Hepatocyte (in vitro differentiated cells): ENCODE measurements at regions not wholly inside any gene's neighbourhood (a gene's known extent, or its start where the extent isn't known, plus 50 kb on each side); places are given as distances from the start of the nearest gene placed in this dataset.

Source experiments
- DNase-seq: peaks from one replicate; pipeline ENCODE4 v3.0.0-alpha.2; 2016; ENCODE audit warnings: low spot score
- H2AFZ ChIP-seq: fragments of 200-600 bp; sonication (generic); 2 replicates; pipeline ENCODE4 v1.6.0; 2016; ENCODE audit warnings: antibody characterized with exemption, mild to moderate bottlenecking
- H3K27ac ChIP-seq: fragments of 200-600 bp; sonication (generic); 2 replicates; pipeline ENCODE4 v1.5.1; 2016; ENCODE audit warnings: mild to moderate bottlenecking
- H3K27me3 ChIP-seq: fragments of 200-600 bp; sonication (generic); 2 replicates; pipeline ENCODE4 v1.6.1; 2016
- H3K36me3 ChIP-seq: fragments of 200-600 bp; sonication (generic); replicated peaks from 2 replicates; pipeline ENCODE4 v1.5.1; 2016; ENCODE audit warnings: low read depth; ENCODE audit not compliant: insufficient read depth
- H3K4me1 ChIP-seq: fragments of 200-600 bp; sonication (generic); 2 replicates; pipeline ENCODE4 v1.5.1; 2016; ENCODE audit warnings: mild to moderate bottlenecking, moderate library complexity; ENCODE audit not compliant: insufficient read depth
- H3K4me2 ChIP-seq: fragments of 200-600 bp; sonication (generic); 2 replicates; pipeline ENCODE4 v1.6.0; 2016
- H3K4me3 ChIP-seq: fragments of 200-600 bp; sonication (generic); 2 replicates; pipeline ENCODE4 v1.5.1; 2016; ENCODE audit warnings: mild to moderate bottlenecking
- H3K79me2 ChIP-seq: fragments of 200-600 bp; sonication (generic); 2 replicates; pipeline ENCODE4 v1.6.0; 2017; ENCODE audit warnings: mild to moderate bottlenecking
- H3K9me2 ChIP-seq: fragments of 200-600 bp; sonication (generic); replicated peaks from 2 replicates; pipeline ENCODE4 v1.6.0; 2017; ENCODE audit warnings: mild to moderate bottlenecking; ENCODE audit not compliant: insufficient read depth
- H3K9me3 ChIP-seq: fragments of 200-600 bp; sonication (generic); 2 replicates; pipeline ENCODE4 v1.5.1; 2016; ENCODE audit warnings: low read depth, mild to moderate bottlenecking
- H4K20me1 ChIP-seq: fragments of 200-600 bp; sonication (generic); 2 replicates; pipeline ENCODE4 v1.6.0; 2016; ENCODE audit warnings: mild to moderate bottlenecking; ENCODE audit not compliant: insufficient read depth, poor library complexity, severe bottlenecking
- CTCF ChIP-seq: fragments of 200-600 bp; sonication (generic); IDR thresholded peaks from 2 replicates; pipeline ENCODE4 v1.5.1; 2016; ENCODE audit warnings: antibody characterized with exemption, mild to moderate bottlenecking; ENCODE audit not compliant: poor library complexity
- EZH2 ChIP-seq: fragments of 200-600 bp; sonication (generic); IDR thresholded peaks from 2 replicates; pipeline ENCODE4 v1.6.1; 2016; ENCODE audit warnings: antibody characterized with exemption, mild to moderate bottlenecking, borderline replicate concordance
- EZH2phosphoT487 ChIP-seq: fragments of 200-600 bp; sonication (generic); IDR thresholded peaks from one replicate; pipeline ENCODE4 v1.6.1; 2018; ENCODE audit warnings: antibody characterized with exemption, mild to moderate bottlenecking, low read depth, moderate library complexity; ENCODE audit not compliant: unreplicated experiment, severe bottlenecking
- WGBS: methylation state at CpG from one replicate; pipeline ENCODE4 v1.1.6; 2016; ENCODE audit warnings: low lambda C conversion rate; ENCODE audit errors: missing lambda C conversion rate; 5-methylcytosine and 5-hydroxymethylcytosine counted together

GRCh38 chr15:31272558-31273257, 53.9 kb upstream of the KLF13 start:
- peaks cover 5% of the 10 kb centered on the region for H3K4me1 ChIP-seq
- no peak overlapping the region for H3K4me3 ChIP-seq
- no peaks in the 10 kb centered on the region for H4K20me1 ChIP-seq
- no peaks in the 10 kb centered on the region for H3K27me3 ChIP-seq
- no peak for TF ChIP-seq EZH2phosphoT487
- TF ChIP-seq CTCF = no peak
- no peak for TF ChIP-seq EZH2
- no peak overlapping the region for H3K27ac ChIP-seq
- H3K4me2 ChIP-seq = no peak overlapping the region
- no peaks in the 10 kb centered on the region for H3K9me3 ChIP-seq
- WGBS = 84% methylated on average over 14 of the region's 14 CpGs
- H2AFZ ChIP-seq = no peak overlapping the region
- H3K36me3 ChIP-seq = no peaks in the 10 kb centered on the region
- H3K79me2 ChIP-seq = no peaks in the 10 kb centered on the region
- H3K9me2 ChIP-seq = no peaks in the 10 kb centered on the region
- DNase-seq = peak; percentile 2

- Histone ChIP-seq H2AFZ (no peak overlapping the region), H3K9me3 (no peaks in the 10 kb centered on the region), H3K27me3 (no peaks in the 10 kb centered on the region), H3K4me3 (no peak overlapping the region), H4K20me1 (no peaks in the 10 kb centered on the region), H3K27ac (no peak overlapping the region), H3K4me2 (no peak overlapping the region), H3K36me3 (no peaks in the 10 kb centered on the region), H3K9me2 (no peaks in the 10 kb centered on the region), H3K4me1 (peaks cover 5% of the 10 kb centered on the region), H3K79me2 (no peaks in the 10 kb centered on the region)
- DNase-seq = peak; percentile 5
- WGBS = 85% methylated on average over 20 of the region's 20 CpGs
- TF ChIP-seq CTCF = no peak
- no peak for TF ChIP-seq EZH2
- TF ChIP-seq EZH2phosphoT487 = no peak
These were observed 53.2 kb upstream of the KLF13 start for GRCh38 chr15:31273258-31273941.

GRCh38 chr15:31274496-31275330, 51.9 kb upstream of the KLF13 start:
- Histone ChIP-seq H3K9me3 (no peaks in the 10 kb centered on the region), H3K4me2 (no peak overlapping the region), H3K36me3 (no peaks in the 10 kb centered on the region), H3K79me2 (no peaks in the 10 kb centered on the region), H3K4me3 (no peak overlapping the region), H3K4me1 (peaks cover 7% of the 10 kb centered on the region), H3K27me3 (no peaks in the 10 kb centered on the region), H3K27ac (no peak overlapping the region), H3K9me2 (no peaks in the 10 kb centered on the region), H2AFZ (no peak overlapping the region), H4K20me1 (no peaks in the 10 kb centered on the region)
- WGBS = 64% methylated on average over 14 of the region's 14 CpGs
- DNase-seq = peak; percentile 18
- no peak for TF ChIP-seq EZH2phosphoT487
- TF ChIP-seq CTCF = no peak
- TF ChIP-seq EZH2 = no peak
